PC-3 (cell line): ENCODE measurements at regions not wholly inside any gene's neighbourhood (a gene's known extent, or its start where the extent isn't known, plus 50 kb on each side); places are given as distances from the start of the nearest gene placed in this dataset.

Experiments
- CTCF ChIP-seq: fragments of 300-600 bp; sonication (generic); conservative IDR thresholded peaks from 2 replicates; pipeline ENCODE4 v1.5.1; 2017; ENCODE audit warnings: antibody characterized with exemption, low read depth, mild to moderate bottlenecking, low read length
- EZH2 ChIP-seq: fragments of 300-600 bp; sonication (generic); IDR thresholded peaks from one replicate; pipeline ENCODE4 v1.6.1; 2017; ENCODE audit warnings: antibody characterized with exemption, mild to moderate bottlenecking, low read length; ENCODE audit not compliant: unreplicated experiment

GRCh38 chr3:73738711-73739110 is 114.0 kb upstream of the PDZRN3 start:
- TF ChIP-seq CTCF: no peak
- TF ChIP-seq EZH2: no peak
